ENCODE measurements at regions not wholly inside any gene's neighbourhood (a gene's known extent, or its start where the extent isn't known, plus 50 kb on each side); places are given as distances from the start of the nearest gene placed in this dataset.

- no peak overlapping the region for H3K27ac ChIP-seq
- no peaks in the 10 kb centered on the region for H3K36me3 ChIP-seq
- intact Hi-C loops (cut with DNase I; ENCODE audit: low total_unique reads) = no loop called here
- no peaks in the 10 kb centered on the region for H3K4me1 ChIP-seq
- DNase-seq = no peak
- TF ChIP-seq EP300 (IDR thresholded peaks at IDR 0.05) (no peak), CTCF (IDR thresholded peaks at IDR 0.05) (no peak), POLR2A (IDR thresholded peaks at IDR 0.05) (no peak), POLR2AphosphoS5 (IDR thresholded peaks at IDR 0.05) (no peak)
- H3K9me3 ChIP-seq = no peaks in the 10 kb centered on the region
- WGBS, 5 donors = 79 to 89% (median 85%) methylated on average over 6 to 7 of the region's 7 CpGs
- H3K27me3 ChIP-seq = peaks cover 0 to 30% (median 0%) of the 10 kb centered on the region in 3 donors
- no peak overlapping the region for H3K4me3 ChIP-seq
Observed at GRCh38 chr22:49115197-49115596, 712.5 kb downstream of the BRD1 start.

- no peaks in the 10 kb centered on the region for H3K4me1 ChIP-seq
- H3K9me3 ChIP-seq = no peaks in the 10 kb centered on the region
- H3K27ac ChIP-seq = no peak overlapping the region
- WGBS, 5 donors = 81 to 90% (median 84%) methylated on average over 12 of the region's 12 CpGs
- no peak for TF ChIP-seq EP300 (IDR thresholded peaks at IDR 0.05)
- TF ChIP-seq CTCF (IDR thresholded peaks at IDR 0.05) = no peak
- peaks cover 0 to 42% (median 0%) of the 10 kb centered on the region in 3 donors for H3K27me3 ChIP-seq
- intact Hi-C loops (cut with DNase I; ENCODE audit: low total_unique reads) = no loop called here
- no peak overlapping the region for H3K4me3 ChIP-seq
- DNase-seq = no peak
- H3K36me3 ChIP-seq = no peaks in the 10 kb centered on the region
Observed at GRCh38 chr22:49113758-49114157, 713.9 kb downstream of the BRD1 start.

- no peak for DNase-seq
- peaks cover 0 to 50% (median 0%) of the 10 kb centered on the region in 3 donors for H3K27me3 ChIP-seq
- H3K4me3 ChIP-seq = no peak overlapping the region
- intact Hi-C loops (cut with DNase I; ENCODE audit: low total_unique reads) = no loop called here
- 66 to 78% (median 73%) methylated on average over 15 to 16 of the region's 16 CpGs for WGBS, 5 donors
- no peak for TF ChIP-seq POLR2AphosphoS5 (IDR thresholded peaks at IDR 0.05)
- TF ChIP-seq POLR2A (IDR thresholded peaks at IDR 0.05) = no peak
- TF ChIP-seq CTCF (IDR thresholded peaks at IDR 0.05) = no peak
- no peak for TF ChIP-seq EP300 (IDR thresholded peaks at IDR 0.05)
- no peak overlapping the region for H3K27ac ChIP-seq
- H3K36me3 ChIP-seq = no peaks in the 10 kb centered on the region
- no peaks in the 10 kb centered on the region for H3K9me3 ChIP-seq
- no peaks in the 10 kb centered on the region for H3K4me1 ChIP-seq
Observed at GRCh38 chr22:49112661-49113626, 714.7 kb downstream of the BRD1 start.

GRCh38 chr22:49112176-49112575 is 715.5 kb downstream of the BRD1 start:
- Histone ChIP-seq H3K27me3 (peaks cover 0 to 58% (median 0%) of the 10 kb centered on the region in 3 donors), H3K27ac (no peak overlapping the region), H3K9me3 (no peaks in the 10 kb centered on the region), H3K4me3 (no peak overlapping the region), H3K4me1 (no peaks in the 10 kb centered on the region), H3K36me3 (no peaks in the 10 kb centered on the region)
- no peak for DNase-seq
- no peak for TF ChIP-seq POLR2A (IDR thresholded peaks at IDR 0.05)
- intact Hi-C loops (cut with DNase I; ENCODE audit: low total_unique reads) = no loop called here
- WGBS, 5 donors = 87 to 90% (median 88%) methylated on average over 15 of the region's 15 CpGs

GRCh38 chr22:49111085-49111484 is 716.6 kb downstream of the BRD1 start:
- Histone ChIP-seq H3K27ac (no peak overlapping the region), H3K36me3 (no peaks in the 10 kb centered on the region), H3K4me1 (no peaks in the 10 kb centered on the region), H3K4me3 (no peak overlapping the region), H3K9me3 (no peaks in the 10 kb centered on the region), H3K27me3 (peaks cover 0 to 62% (median 4%) of the 10 kb centered on the region in 3 donors)
- 54 to 74% (median 59%) methylated on average over 15 of the region's 15 CpGs for WGBS, 5 donors
- TF ChIP-seq POLR2A (IDR thresholded peaks at IDR 0.05) (no peak), POLR2AphosphoS5 (IDR thresholded peaks at IDR 0.05) (no peak), EP300 (IDR thresholded peaks at IDR 0.05) (no peak), CTCF (IDR thresholded peaks at IDR 0.05) (no peak)
- no peak for DNase-seq
- intact Hi-C loops (cut with DNase I; ENCODE audit: low total_unique reads) = no loop called here
